MCF 10A (cell line): ENCODE measurements at regions not wholly inside any gene's neighbourhood (a gene's known extent, or its start where the extent isn't known, plus 50 kb on each side); places are given as distances from the start of the nearest gene placed in this dataset.
A peak's percentile ranks its signal among the peaks of the same experiment; 100 is the strongest.

Source experiments
- BruUV-seq: library from RNA; stranded (reverse); fragments of 400-500 nt; replicated peaks from 2 replicates; lab custom pipeline; 2021; lab: Mats Ljungman, UMichigan
- CTCF ChIA-PET: fragments of 300-600 bp; sonication (Branson Sonifier 250); formaldehyde crosslinking; extraction: SDS; loops from one replicate; lab custom pipeline; 2021; ENCODE audit warnings: antibody characterized with exemption, inconsistent platforms; lab: Yijun Ruan, JAX
- POLR2A ChIA-PET: fragments of 300-600, 350-650 bp; sonication (Branson Sonifier 250); formaldehyde crosslinking; extraction: SDS; loops from one replicate; lab custom pipeline; 2020; ENCODE audit warnings: antibody characterized with exemption, inconsistent platforms; lab: Yijun Ruan, JAX
- DNase-seq: peaks from one replicate; pipeline ENCODE4 v3.0.0-alpha.2; 2018; ENCODE audit not compliant: unreplicated experiment
- H3K27ac Mint-ChIP-seq: one replicate; pipeline ENCODE4 v1.8.0; 2022; ENCODE audit warnings: mild to moderate bottlenecking, low read depth, mixed read lengths; ENCODE audit not compliant: unreplicated experiment
- H3K27me3 Mint-ChIP-seq: one replicate; pipeline ENCODE4 v1.8.0; 2022; ENCODE audit warnings: mixed read lengths; ENCODE audit not compliant: insufficient read depth, unreplicated experiment
- H3K36me3 Mint-ChIP-seq: one replicate; pipeline ENCODE4 v1.8.0; 2022; ENCODE audit warnings: mild to moderate bottlenecking, moderate library complexity, mixed read lengths; ENCODE audit not compliant: insufficient read depth, unreplicated experiment
- H3K4me1 Mint-ChIP-seq: one replicate; pipeline ENCODE4 v1.8.0; 2022; ENCODE audit warnings: mixed read lengths; ENCODE audit not compliant: insufficient read depth, unreplicated experiment
- H3K4me3 Mint-ChIP-seq: one replicate; pipeline ENCODE4 v1.8.0; 2022; ENCODE audit warnings: mild to moderate bottlenecking, moderate library complexity, mixed read lengths; ENCODE audit not compliant: unreplicated experiment
- H3K9me3 Mint-ChIP-seq: one replicate; pipeline ENCODE4 v1.8.0; 2022; ENCODE audit warnings: mixed read lengths; ENCODE audit not compliant: unreplicated experiment
- CTCF ChIP-seq: fragments of 200-600 bp; IDR thresholded peaks from one replicate; pipeline ENCODE4 v1.8.0; 2022; ENCODE audit warnings: antibody characterized with exemption, mild to moderate bottlenecking; ENCODE audit not compliant: unreplicated experiment
- intact Hi-C: fragments of 100-400 bp; cut with micrococcal nuclease; formaldehyde crosslinking; loops from 2 replicates; pipeline ENCODE4 v1.14.1; 2022

- H3K36me3 Mint-ChIP-seq: no peaks in the 10 kb centered on the region
- TF ChIP-seq CTCF: peak; percentile 69
- DNase-seq: no peak
- H3K27me3 Mint-ChIP-seq: no peaks in the 10 kb centered on the region
- no peak overlapping the region for H3K4me3 Mint-ChIP-seq
- H3K27ac Mint-ChIP-seq: no peak overlapping the region
- POLR2A ChIA-PET: interaction anchor here (0.8 kb wide), 1 partner anchor 1120 kb away, joined by 3 read pairs; no protein-coding TSS in a partner anchor
- no TSS peak for BruUV-seq
- H3K9me3 Mint-ChIP-seq: peaks cover 8% of the 10 kb centered on the region
- CTCF ChIA-PET: interaction anchor here (0.6 to 2.4 kb wide), 16 partner anchors 10 to 1922 kb away, joined by 3 to 12 read pairs (median 4); no protein-coding TSS in a partner anchor
- intact Hi-C loops: loop anchor here (1.0 to 10.0 kb wide), 5 partner anchors 95 to 1132 kb away; no protein-coding TSS in a partner anchor
- no peaks in the 10 kb centered on the region for H3K4me1 Mint-ChIP-seq
Observed at GRCh38 chr13:22757530-22758120, 423.2 kb upstream of the SGCG start.

GRCh38 chr13:22758245-22758644, 422.5 kb upstream of the SGCG start:
- CTCF ChIA-PET: interaction anchor here (0.6 to 2.4 kb wide), 14 partner anchors 10 to 1134 kb away, joined by 3 to 12 read pairs (median 4); no protein-coding TSS in a partner anchor
- POLR2A ChIA-PET: interaction anchor here (0.6 kb wide), 1 partner anchor 438 kb away, joined by 3 read pairs; no protein-coding TSS in a partner anchor

GRCh38 chr13:22761709-22762108, 419.1 kb upstream of the SGCG start:
- intact Hi-C loops: no loop called here
- H3K9me3 Mint-ChIP-seq: no peaks in the 10 kb centered on the region
- CTCF ChIA-PET: interaction anchor here (0.6 to 1.2 kb wide), 3 partner anchors 1124 to 1450 kb away, joined by 3 read pairs; no protein-coding TSS in a partner anchor
- H3K4me1 Mint-ChIP-seq: peaks cover 6% of the 10 kb centered on the region
- H3K4me3 Mint-ChIP-seq: no peak overlapping the region
- no TSS peak for BruUV-seq
- H3K27ac Mint-ChIP-seq: no peak overlapping the region
- DNase-seq: no peak
- no peaks in the 10 kb centered on the region for H3K27me3 Mint-ChIP-seq
- no peak for TF ChIP-seq CTCF
- H3K36me3 Mint-ChIP-seq: no peaks in the 10 kb centered on the region
- POLR2A ChIA-PET: interaction anchor here (0.7 kb wide), 1 partner anchor 1091 kb away, joined by 3 read pairs; no protein-coding TSS in a partner anchor

More at GRCh38 chr13:22758245-22758644, 422.5 kb upstream of the SGCG start:
- intact Hi-C loops: loop anchor here (5.0 to 10.0 kb wide), 2 partner anchors 481 to 913 kb away; no protein-coding TSS in a partner anchor
- Mint-ChIP-seq H3K27me3 (no peaks in the 10 kb centered on the region), H3K36me3 (no peaks in the 10 kb centered on the region), H3K4me1 (no peaks in the 10 kb centered on the region), H3K27ac (no peak overlapping the region), H3K4me3 (no peak overlapping the region), H3K9me3 (peaks cover 8% of the 10 kb centered on the region)
- TF ChIP-seq CTCF: no peak
- BruUV-seq: no TSS peak
- no peak for DNase-seq

- peaks cover 6% of the 10 kb centered on the region for H3K4me1 Mint-ChIP-seq
- H3K36me3 Mint-ChIP-seq: no peaks in the 10 kb centered on the region
- H3K9me3 Mint-ChIP-seq: no peaks in the 10 kb centered on the region
- TF ChIP-seq CTCF: no peak
- no peak for DNase-seq
- BruUV-seq: no TSS peak
- intact Hi-C loops: no loop called here
- H3K4me3 Mint-ChIP-seq: no peak overlapping the region
- ChIA-PET POLR2A (interaction anchor here (0.6 kb wide), 1 partner anchor 42 kb away, joined by 3 read pairs; no protein-coding TSS in a partner anchor), CTCF (interaction anchor here (0.5 to 1.5 kb wide), 4 partner anchors 10 to 567 kb away, joined by 3 to 4 read pairs (median 3); no protein-coding TSS in a partner anchor)
- no peak overlapping the region for H3K27ac Mint-ChIP-seq
- no peaks in the 10 kb centered on the region for H3K27me3 Mint-ChIP-seq
Observed at GRCh38 chr13:22765547-22765946, 415.2 kb upstream of the SGCG start.
